ENCODE measurements at regions not wholly inside any gene's neighbourhood (a gene's known extent, or its start where the extent isn't known, plus 50 kb on each side); places are given as distances from the start of the nearest gene placed in this dataset.

DNA sequence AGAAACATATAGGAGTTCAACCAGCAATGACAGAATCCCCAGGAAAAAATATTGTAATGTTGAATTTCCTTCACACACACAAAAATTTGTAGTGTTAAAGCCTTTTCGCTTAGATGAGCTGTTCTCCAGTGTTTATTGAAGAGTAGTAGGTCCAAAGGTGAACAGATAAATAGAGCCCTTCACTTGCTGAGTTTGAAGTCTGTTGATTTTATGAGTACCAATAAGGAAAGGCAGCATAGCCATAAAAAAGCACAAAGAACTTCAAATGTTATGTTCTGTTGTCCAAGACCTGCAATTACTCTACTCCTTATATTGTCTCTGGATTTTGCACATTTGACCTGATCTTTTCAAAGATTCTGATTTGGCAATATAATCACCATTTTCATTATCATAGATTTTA lies 362.7 kb upstream of the B3GALT2 start:
- no peak overlapping the region for H3K4me3 Mint-ChIP-seq
- peaks cover 2% of the 10 kb centered on the region for H3K9me3 Mint-ChIP-seq
- POLR2A ChIA-PET = interaction anchor here (1.0 to 1.6 kb wide), 2 partner anchors 11 to 20 kb away, joined by 3 to 5 read pairs; no protein-coding TSS in a partner anchor
- H3K27ac Mint-ChIP-seq = no peak overlapping the region
- H3K36me3 Mint-ChIP-seq (ENCODE audit: low read depth) = peaks cover 15% of the 10 kb centered on the region
- no peak for DNase-seq
- H3K4me1 Mint-ChIP-seq = peaks cover 11% of the 10 kb centered on the region
- no peaks in the 10 kb centered on the region for H3K27me3 Mint-ChIP-seq
- CTCF ChIA-PET = no interaction called here

DNA sequence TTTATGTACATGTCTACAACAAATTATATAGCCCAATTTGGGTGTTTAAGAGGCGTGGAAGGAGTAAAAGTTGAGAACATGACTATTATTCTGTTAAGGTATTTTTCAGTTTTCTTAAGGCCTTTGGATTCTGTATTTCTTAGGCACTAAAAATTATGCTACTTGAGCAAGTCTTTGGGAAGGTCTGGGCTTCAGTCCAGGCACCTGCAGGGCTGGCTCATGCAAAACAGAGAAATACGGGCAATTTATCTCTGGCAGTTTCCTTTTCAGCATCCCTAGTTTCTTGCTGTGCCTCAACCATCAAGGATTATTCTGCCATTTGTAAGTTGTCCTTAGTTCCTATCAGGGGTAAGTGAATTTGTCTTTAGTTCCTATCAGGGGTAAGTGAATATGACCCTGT lies 358.8 kb upstream of the B3GALT2 start:
- H3K4me3 Mint-ChIP-seq = no peak overlapping the region
- H3K36me3 Mint-ChIP-seq (ENCODE audit: low read depth) = peaks cover 29% of the 10 kb centered on the region
- peaks cover 38% of the 10 kb centered on the region for H3K4me1 Mint-ChIP-seq
- H3K27me3 Mint-ChIP-seq = no peaks in the 10 kb centered on the region
- H3K9me3 Mint-ChIP-seq = peaks cover 2% of the 10 kb centered on the region
- DNase-seq = no peak
- ChIA-PET POLR2A (no interaction called here), CTCF (no interaction called here)
- H3K27ac Mint-ChIP-seq = no peak overlapping the region

- no peaks in the 10 kb centered on the region for H3K27me3 Mint-ChIP-seq
- POLR2A ChIA-PET = no interaction called here
- H3K36me3 Mint-ChIP-seq (ENCODE audit: low read depth) = peaks cover 35% of the 10 kb centered on the region
- H3K4me3 Mint-ChIP-seq = no peak overlapping the region
- CTCF ChIA-PET = no interaction called here
- peaks cover 2% of the 10 kb centered on the region for H3K9me3 Mint-ChIP-seq
- no peak overlapping the region for H3K27ac Mint-ChIP-seq
- DNase-seq = no peak
- peaks cover 54% of the 10 kb centered on the region for H3K4me1 Mint-ChIP-seq
These were observed 356.8 kb upstream of the B3GALT2 start for GRCh38 chr1:193543259-193543658.

GRCh38 chr1:193542690-193543089 lies 356.3 kb upstream of the B3GALT2 start:
- DNase-seq = no peak
- Mint-ChIP-seq H3K27ac (peak overlapping the region; percentile 55), H3K27me3 (no peaks in the 10 kb centered on the region), H3K4me1 (peaks cover 59% of the 10 kb centered on the region), H3K9me3 (peaks cover 2% of the 10 kb centered on the region), H3K36me3 (ENCODE audit: low read depth) (peaks cover 35% of the 10 kb centered on the region), H3K4me3 (no peak overlapping the region)
- CTCF ChIA-PET = no interaction called here
- POLR2A ChIA-PET = no interaction called here

DNA sequence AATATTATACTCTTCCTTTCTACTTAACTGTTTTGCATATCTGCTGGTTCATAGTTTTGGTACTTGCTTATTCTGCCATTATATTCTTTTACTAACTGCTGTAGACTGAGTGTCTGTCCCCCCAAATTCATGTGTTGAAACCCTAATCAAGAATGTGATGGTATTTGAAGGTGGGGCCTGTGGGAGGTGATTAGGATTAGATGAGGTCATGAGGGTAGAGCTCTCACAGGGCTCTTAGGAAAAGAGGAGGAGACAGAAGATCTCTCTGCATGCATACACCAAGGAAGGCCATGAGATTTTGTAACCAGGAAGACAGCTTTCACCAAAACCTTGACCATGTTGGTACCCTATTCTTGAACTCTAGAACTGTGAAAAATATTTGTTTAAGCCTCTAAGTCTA lies 354.1 kb upstream of the B3GALT2 start:
- DNase-seq = peak; percentile 30
- peaks cover 35% of the 10 kb centered on the region for H3K36me3 Mint-ChIP-seq (ENCODE audit: low read depth)
- POLR2A ChIA-PET = interaction anchor here (0.7 to 4.3 kb wide), 27 partner anchors 9 to 482 kb away, joined by 3 to 121 read pairs (median 6); partner anchors contain the start of genes B3GALT2, RO60 and UCHL5
- H3K27ac Mint-ChIP-seq = peak overlapping the region; percentile 93
- H3K4me1 Mint-ChIP-seq = peaks cover 62% of the 10 kb centered on the region
- CTCF ChIA-PET = interaction anchor here (1.1 to 1.6 kb wide), 4 partner anchors 10 to 72 kb away, joined by 3 to 7 read pairs (median 3); no protein-coding TSS in a partner anchor
- H3K27me3 Mint-ChIP-seq = no peaks in the 10 kb centered on the region
- peak overlapping the region; percentile 71 for H3K4me3 Mint-ChIP-seq
- H3K9me3 Mint-ChIP-seq = peaks cover under 1% of the 10 kb centered on the region

DNA sequence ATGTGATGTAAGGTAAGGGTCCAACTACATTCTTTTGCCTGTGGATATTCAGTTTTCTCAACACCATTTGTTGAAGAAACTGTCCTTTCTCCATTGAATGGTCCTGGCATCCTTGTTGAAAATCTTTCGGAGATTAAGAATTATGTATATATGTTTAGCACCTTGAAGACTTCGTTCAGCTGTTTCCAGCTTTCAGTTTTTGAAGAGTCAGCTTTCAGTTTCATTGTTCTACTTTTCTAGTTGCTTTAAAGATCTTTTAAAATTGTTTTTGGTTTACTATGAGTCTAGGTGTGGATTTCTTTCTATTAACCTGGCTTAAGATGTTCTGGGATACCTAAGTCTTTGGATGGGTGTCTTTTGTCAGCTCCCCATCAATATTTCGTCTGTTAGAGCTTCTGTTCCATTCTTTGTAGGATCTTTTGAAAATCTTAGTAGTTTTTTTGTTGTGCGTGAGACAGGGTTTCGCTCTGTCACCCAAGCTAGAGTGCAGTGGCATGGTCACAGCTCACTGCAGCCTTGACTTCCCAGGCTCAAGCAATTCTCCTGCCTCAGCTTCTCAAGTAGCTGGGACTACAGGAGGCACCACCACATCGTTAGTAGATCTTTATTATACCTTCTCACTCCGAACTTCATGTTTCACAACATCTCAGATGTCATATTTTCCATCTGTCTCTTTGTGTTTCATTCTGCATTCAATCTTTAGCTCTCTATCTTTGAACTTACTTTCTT lies 353.5 kb upstream of the B3GALT2 start:
- H3K4me1 Mint-ChIP-seq = peaks cover 60% of the 10 kb centered on the region
- peak overlapping the region; percentile 71 for H3K4me3 Mint-ChIP-seq
- peaks cover 34% of the 10 kb centered on the region for H3K36me3 Mint-ChIP-seq (ENCODE audit: low read depth)
- POLR2A ChIA-PET = interaction anchor here (0.6 to 4.3 kb wide), 29 partner anchors 9 to 481 kb away, joined by 3 to 121 read pairs (median 6); partner anchors contain the start of genes B3GALT2, RO60 and UCHL5
- H3K9me3 Mint-ChIP-seq = peaks cover 2% of the 10 kb centered on the region
- CTCF ChIA-PET = interaction anchor here (0.7 to 1.6 kb wide), 6 partner anchors 9 to 134 kb away, joined by 3 to 7 read pairs (median 3); no protein-coding TSS in a partner anchor
- no peaks in the 10 kb centered on the region for H3K27me3 Mint-ChIP-seq
- peak; percentile 44 for DNase-seq
- H3K27ac Mint-ChIP-seq = peak overlapping the region; percentile 93

GRCh38 chr1:193538680-193539079 lies 352.3 kb upstream of the B3GALT2 start:
- CTCF ChIA-PET = no interaction called here
- H3K9me3 Mint-ChIP-seq = peaks cover 2% of the 10 kb centered on the region
- DNase-seq = peak; percentile 19
- H3K27me3 Mint-ChIP-seq = no peaks in the 10 kb centered on the region
- peaks cover 58% of the 10 kb centered on the region for H3K4me1 Mint-ChIP-seq
- POLR2A ChIA-PET = interaction anchor here (2.1 to 4.3 kb wide), 5 partner anchors 14 to 354 kb away, joined by 6 to 121 read pairs (median 26); partner anchors contain the start of gene B3GALT2
- peaks cover 23% of the 10 kb centered on the region for H3K36me3 Mint-ChIP-seq (ENCODE audit: low read depth)
- peak overlapping the region; percentile 37 for H3K4me3 Mint-ChIP-seq
- H3K27ac Mint-ChIP-seq = peak overlapping the region; percentile 93

DNA sequence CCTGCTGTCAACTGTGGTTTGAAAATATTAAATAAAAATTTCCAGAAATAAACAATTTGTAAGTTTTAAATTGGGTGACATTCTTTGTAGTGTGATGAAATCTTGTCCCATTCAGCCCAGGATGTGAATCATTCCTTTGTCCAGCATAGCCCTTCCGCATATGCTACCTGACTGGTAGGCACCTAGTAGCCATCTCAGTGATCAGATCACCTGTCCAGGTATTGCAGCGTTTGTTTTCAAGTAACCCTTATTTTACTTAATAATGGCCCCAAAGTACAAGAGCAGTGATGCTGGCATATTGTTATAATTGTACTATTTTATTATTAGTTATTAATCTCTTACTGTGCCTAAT lies 351.6 kb upstream of the B3GALT2 start:
- DNase-seq = no peak
- Mint-ChIP-seq H3K27me3 (no peaks in the 10 kb centered on the region), H3K36me3 (ENCODE audit: low read depth) (peaks cover 22% of the 10 kb centered on the region), H3K4me1 (peaks cover 57% of the 10 kb centered on the region), H3K27ac (peak overlapping the region; percentile 80), H3K9me3 (peaks cover 2% of the 10 kb centered on the region), H3K4me3 (peak overlapping the region; percentile 67)
- ChIA-PET POLR2A (interaction anchor here (1.1 to 4.3 kb wide), 2 partner anchors 54 to 61 kb away, joined by 3 to 121 read pairs; no protein-coding TSS in a partner anchor), CTCF (no interaction called here)

GRCh38 chr1:193537266-193538002 lies 351.0 kb upstream of the B3GALT2 start:
- DNase-seq = peak; percentile 76
- Mint-ChIP-seq H3K4me1 (peaks cover 52% of the 10 kb centered on the region), H3K36me3 (ENCODE audit: low read depth) (peaks cover 16% of the 10 kb centered on the region), H3K27me3 (no peaks in the 10 kb centered on the region), H3K27ac (peak overlapping the region; percentile 80), H3K4me3 (peak overlapping the region; percentile 67), H3K9me3 (peaks cover 2% of the 10 kb centered on the region)
- ChIA-PET POLR2A (interaction anchor here (0.7 to 2.2 kb wide), 4 partner anchors 22 to 58 kb away, joined by 3 to 9 read pairs (median 4); no protein-coding TSS in a partner anchor), CTCF (no interaction called here)

DNA sequence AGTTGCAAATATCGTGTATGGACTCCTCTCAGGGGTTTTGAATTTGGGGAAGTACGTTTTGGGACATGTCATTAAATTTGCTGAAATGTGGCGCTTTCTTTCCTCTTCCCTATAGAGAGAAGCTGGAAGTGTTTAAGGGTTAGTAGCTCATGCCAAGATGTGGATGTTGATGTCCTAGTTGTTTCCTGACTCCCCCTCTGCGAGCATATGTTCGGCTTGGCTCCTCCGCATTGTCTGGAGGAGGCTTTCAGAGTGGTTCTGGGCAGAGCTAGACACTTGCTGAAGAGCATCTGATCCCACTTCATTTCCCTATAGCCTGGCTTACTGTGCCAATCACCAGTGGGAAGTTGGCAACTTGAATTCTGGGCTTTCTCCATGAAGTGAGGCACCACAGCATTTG lies 347.4 kb upstream of the B3GALT2 start:
- Mint-ChIP-seq H3K36me3 (ENCODE audit: low read depth) (peaks cover 17% of the 10 kb centered on the region), H3K4me3 (no peak overlapping the region), H3K27ac (no peak overlapping the region), H3K9me3 (peaks cover 12% of the 10 kb centered on the region), H3K27me3 (no peaks in the 10 kb centered on the region), H3K4me1 (peaks cover 20% of the 10 kb centered on the region)
- POLR2A ChIA-PET = no interaction called here
- DNase-seq = no peak
- CTCF ChIA-PET = no interaction called here

DNA sequence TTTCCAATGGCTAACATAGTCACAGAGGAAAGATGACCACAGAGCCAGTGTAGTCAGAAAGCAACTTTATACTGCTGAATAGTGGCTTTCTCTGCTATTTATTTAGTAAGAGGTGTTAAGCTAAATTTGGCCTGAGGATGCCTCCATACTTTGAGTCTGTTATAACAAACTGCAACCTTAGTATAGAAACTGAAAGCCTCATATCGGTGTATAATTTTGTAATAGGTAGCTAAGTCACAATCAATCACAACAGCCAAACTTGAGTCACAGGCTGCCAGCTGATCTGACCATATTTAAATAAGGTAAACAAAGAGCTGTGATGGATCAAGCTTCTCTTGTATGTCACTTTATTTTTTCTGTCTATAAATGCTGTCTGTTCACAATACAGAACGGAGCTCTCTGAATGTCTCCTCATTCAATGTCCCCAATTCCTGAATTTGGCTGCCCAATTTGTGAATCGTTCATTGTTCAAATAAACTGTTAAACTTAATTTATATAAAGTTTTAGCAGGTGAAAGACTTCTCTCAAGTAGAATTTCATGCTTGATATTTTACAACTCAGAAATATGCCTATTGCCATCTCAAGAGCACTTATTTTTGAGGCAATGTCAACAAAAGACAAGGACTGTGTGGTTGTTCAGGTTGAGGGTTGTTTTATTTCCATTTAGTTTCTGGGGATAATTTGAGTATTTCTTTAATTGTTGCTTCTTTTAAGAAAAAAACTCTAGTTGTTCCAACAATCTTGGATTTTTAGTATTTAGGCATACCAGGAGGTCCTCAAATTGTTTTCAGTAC lies 339.7 kb upstream of the B3GALT2 start:
- POLR2A ChIA-PET = interaction anchor here (1.1 to 3.2 kb wide), 4 partner anchors 10 to 66 kb away, joined by 3 to 15 read pairs (median 4); no protein-coding TSS in a partner anchor
- Mint-ChIP-seq H3K4me1 (peaks cover 4% of the 10 kb centered on the region), H3K36me3 (ENCODE audit: low read depth) (peaks cover 16% of the 10 kb centered on the region), H3K4me3 (no peak overlapping the region), H3K27ac (no peak overlapping the region), H3K27me3 (no peaks in the 10 kb centered on the region), H3K9me3 (peaks cover 11% of the 10 kb centered on the region)
- no peak for DNase-seq
- CTCF ChIA-PET = no interaction called here

GRCh38 chr1:193525411-193525810 lies 339.0 kb upstream of the B3GALT2 start:
- POLR2A ChIA-PET = interaction anchor here (1.1 to 3.2 kb wide), 4 partner anchors 9 to 67 kb away, joined by 3 to 15 read pairs (median 4); no protein-coding TSS in a partner anchor
- Mint-ChIP-seq H3K27me3 (no peaks in the 10 kb centered on the region), H3K4me3 (no peak overlapping the region), H3K36me3 (ENCODE audit: low read depth) (peaks cover 9% of the 10 kb centered on the region), H3K4me1 (peaks cover 4% of the 10 kb centered on the region), H3K9me3 (peaks cover 7% of the 10 kb centered on the region), H3K27ac (no peak overlapping the region)
- CTCF ChIA-PET = no interaction called here
- DNase-seq = no peak
